ENCODE measurements at regions not wholly inside any gene's neighbourhood (a gene's known extent, or its start where the extent isn't known, plus 50 kb on each side); places are given as distances from the start of the nearest gene placed in this dataset.

DNA sequence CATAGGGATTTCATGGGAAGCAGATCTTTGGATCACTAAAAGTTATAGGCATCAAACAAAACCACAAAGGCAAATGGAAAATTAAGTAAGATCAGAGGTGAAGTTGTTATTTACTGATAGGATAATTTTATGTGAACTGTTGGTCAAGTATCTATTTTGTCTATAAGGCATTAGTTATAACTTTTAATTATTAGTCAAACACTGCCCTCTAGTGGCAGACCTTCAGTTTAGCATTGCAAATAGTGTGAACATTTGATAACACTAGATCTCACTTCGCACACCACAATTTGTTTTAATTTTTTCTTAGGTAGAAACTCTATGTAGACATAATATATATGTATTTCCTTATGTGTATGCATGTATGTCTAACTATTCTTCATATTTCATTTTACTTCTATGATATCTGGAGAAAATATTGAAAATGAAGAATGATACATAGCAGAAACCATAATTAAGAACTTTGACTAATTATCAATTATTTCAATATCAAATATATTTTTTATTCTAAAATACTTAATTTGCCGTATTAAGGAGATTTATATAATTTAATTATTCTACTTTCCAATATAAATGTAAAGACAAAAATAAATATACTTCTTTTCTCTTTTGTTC is 214.5 kb upstream of the TACR3 start:
- TF ChIP-seq, protein P1, sequence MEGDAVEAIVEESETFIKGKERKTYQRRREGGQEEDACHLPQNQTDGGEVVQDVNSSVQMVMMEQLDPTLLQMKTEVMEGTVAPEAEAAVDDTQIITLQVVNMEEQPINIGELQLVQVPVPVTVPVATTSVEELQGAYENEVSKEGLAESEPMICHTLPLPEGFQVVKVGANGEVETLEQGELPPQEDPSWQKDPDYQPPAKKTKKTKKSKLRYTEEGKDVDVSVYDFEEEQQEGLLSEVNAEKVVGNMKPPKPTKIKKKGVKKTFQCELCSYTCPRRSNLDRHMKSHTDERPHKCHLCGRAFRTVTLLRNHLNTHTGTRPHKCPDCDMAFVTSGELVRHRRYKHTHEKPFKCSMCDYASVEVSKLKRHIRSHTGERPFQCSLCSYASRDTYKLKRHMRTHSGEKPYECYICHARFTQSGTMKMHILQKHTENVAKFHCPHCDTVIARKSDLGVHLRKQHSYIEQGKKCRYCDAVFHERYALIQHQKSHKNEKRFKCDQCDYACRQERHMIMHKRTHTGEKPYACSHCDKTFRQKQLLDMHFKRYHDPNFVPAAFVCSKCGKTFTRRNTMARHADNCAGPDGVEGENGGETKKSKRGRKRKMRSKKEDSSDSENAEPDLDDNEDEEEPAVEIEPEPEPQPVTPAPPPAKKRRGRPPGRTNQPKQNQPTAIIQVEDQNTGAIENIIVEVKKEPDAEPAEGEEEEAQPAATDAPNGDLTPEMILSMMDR (IDR thresholded peaks at IDR 0.05; ENCODE audit: insufficient read depth, low read depth, low read length): peak; percentile 70
- no peak for TF ChIP-seq EZH2 (IDR thresholded peaks at IDR 0.05; ENCODE audit: insufficient read depth, low read length)
